ENCODE measurements at regions not wholly inside any gene's neighbourhood (a gene's known extent, or its start where the extent isn't known, plus 50 kb on each side); places are given as distances from the start of the nearest gene placed in this dataset.
"Not testable (repeated sequence)": the region's sequence is repeated elsewhere in the genome, so short reads cannot be mapped to it uniquely, and the experiment has no call there.

DNA sequence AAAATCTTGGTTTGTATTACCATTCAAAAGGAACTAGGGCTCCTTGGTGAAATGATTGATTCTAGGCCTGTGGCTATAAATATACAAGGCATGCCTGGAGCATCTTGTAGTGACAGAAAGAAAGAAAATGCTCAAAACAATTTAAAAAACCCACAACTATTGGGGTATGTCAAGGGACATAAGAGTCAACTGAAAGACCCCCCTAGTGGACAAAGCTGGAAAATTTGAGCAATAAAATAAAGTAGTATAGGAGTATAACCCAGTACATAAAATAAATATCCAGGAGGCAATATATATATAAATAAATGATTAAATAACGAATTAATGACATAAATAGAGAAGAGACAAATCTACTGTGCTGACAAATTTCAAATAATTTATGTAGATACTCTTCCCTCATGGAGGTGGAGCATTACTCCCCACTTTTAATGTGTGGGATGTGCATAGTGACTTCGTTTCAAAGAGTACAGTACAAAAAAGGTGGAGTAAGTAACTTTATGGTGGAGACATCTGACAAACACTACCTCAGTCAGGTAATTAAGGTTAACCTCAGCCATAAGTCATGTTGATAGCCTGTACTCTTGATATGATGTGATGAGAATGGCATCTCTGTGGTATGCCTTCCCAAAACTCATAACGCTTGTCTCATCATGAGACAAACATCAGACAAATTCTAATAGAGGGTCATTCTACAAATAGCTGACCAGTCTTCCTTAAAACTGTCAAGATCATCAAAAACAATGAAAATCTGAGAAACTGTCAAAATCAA lies 185.0 kb upstream of the GLRA2 start:
- no peaks in the 10 kb centered on the region for H3K36me3 ChIP-seq (ENCODE audit: control insufficient read depth, insufficient read depth, low read length)
- no peak overlapping the region for H3K27ac ChIP-seq (ENCODE audit: insufficient read depth, low read length)
- H3K9ac ChIP-seq (ENCODE audit: insufficient read depth, low read length) = no peak overlapping the region
- H3K79me2 ChIP-seq (ENCODE audit: control insufficient read depth, insufficient read depth, low read length) = no peaks in the 10 kb centered on the region
- no peak overlapping the region for H3K4me3 ChIP-seq (replicated peaks in 1 of 4; ENCODE audit: control extremely low read depth in 1 of 4, insufficient read depth in 1 of 4, low read depth in 3 of 4, low read length in 4 of 4)
- no peak overlapping the region for H3K4me2 ChIP-seq (ENCODE audit: extremely low read depth, insufficient read depth, low read length)
- H4K20me1 ChIP-seq (ENCODE audit: control insufficient read depth, extremely low read depth, insufficient read depth, low read length) = no peaks in the 10 kb centered on the region
- no peak for TF ChIP-seq EZH2 (IDR thresholded peaks at IDR 0.05; ENCODE audit: low read length, missing control alignments)
- TF ChIP-seq, protein P1, sequence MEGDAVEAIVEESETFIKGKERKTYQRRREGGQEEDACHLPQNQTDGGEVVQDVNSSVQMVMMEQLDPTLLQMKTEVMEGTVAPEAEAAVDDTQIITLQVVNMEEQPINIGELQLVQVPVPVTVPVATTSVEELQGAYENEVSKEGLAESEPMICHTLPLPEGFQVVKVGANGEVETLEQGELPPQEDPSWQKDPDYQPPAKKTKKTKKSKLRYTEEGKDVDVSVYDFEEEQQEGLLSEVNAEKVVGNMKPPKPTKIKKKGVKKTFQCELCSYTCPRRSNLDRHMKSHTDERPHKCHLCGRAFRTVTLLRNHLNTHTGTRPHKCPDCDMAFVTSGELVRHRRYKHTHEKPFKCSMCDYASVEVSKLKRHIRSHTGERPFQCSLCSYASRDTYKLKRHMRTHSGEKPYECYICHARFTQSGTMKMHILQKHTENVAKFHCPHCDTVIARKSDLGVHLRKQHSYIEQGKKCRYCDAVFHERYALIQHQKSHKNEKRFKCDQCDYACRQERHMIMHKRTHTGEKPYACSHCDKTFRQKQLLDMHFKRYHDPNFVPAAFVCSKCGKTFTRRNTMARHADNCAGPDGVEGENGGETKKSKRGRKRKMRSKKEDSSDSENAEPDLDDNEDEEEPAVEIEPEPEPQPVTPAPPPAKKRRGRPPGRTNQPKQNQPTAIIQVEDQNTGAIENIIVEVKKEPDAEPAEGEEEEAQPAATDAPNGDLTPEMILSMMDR (conservative IDR thresholded peaks at IDR 0.05 in 1 of 2, IDR thresholded peaks at IDR 0.05 in 1 of 2; ENCODE audit: low read depth in 1 of 2, low read length in 2 of 2) = peak in 1 of 2 donors; percentile 3
- no peaks in the 10 kb centered on the region for H3K9me3 ChIP-seq (ENCODE audit: control insufficient read depth, insufficient read depth, low read depth, low read length)
- H2AFZ ChIP-seq (ENCODE audit: low read length) = no peak overlapping the region
- H3K4me1 ChIP-seq (ENCODE audit: control insufficient read depth, extremely low read depth, insufficient read depth, low read length) = no peaks in the 10 kb centered on the region
- no peak for DNase-seq (ENCODE audit: low read depth in 2 of 2)
- no peaks in the 10 kb centered on the region for H3K27me3 ChIP-seq (ENCODE audit: control insufficient read depth, insufficient read depth, low read length)

DNA sequence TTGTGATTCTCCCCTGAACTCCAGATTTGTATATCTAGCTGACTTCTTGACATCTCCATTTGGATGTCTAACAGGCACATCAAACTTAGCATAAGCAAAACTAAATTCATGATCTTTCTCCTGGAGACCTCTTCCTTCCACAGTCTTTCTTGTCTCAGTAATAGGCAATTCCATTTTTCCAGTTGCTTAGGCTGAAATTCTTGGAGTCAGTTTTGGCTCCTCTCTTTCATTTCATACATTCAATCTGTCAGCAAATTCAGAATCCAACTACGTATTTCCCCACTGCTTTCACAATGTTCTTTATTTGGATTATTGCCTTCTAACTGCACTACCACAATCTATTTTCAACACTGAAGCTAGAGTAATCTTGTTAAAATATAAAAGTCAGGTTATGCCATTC lies 219.9 kb upstream of the GLRA2 start:
- Histone ChIP-seq H2AFZ (ENCODE audit: low read length) (no peak overlapping the region), H3K79me2 (ENCODE audit: control insufficient read depth, insufficient read depth, low read length) (no peaks in the 10 kb centered on the region), H3K9ac (ENCODE audit: insufficient read depth, low read length) (no peak overlapping the region), H3K4me1 (ENCODE audit: control insufficient read depth, extremely low read depth, insufficient read depth, low read length) (no peaks in the 10 kb centered on the region), H3K36me3 (ENCODE audit: control insufficient read depth, insufficient read depth, low read length) (no peaks in the 10 kb centered on the region), H3K27me3 (ENCODE audit: control insufficient read depth, insufficient read depth, low read length) (no peaks in the 10 kb centered on the region), H3K4me2 (ENCODE audit: extremely low read depth, insufficient read depth, low read length) (no peak overlapping the region), H3K9me3 (ENCODE audit: control insufficient read depth, insufficient read depth, low read depth, low read length) (no peaks in the 10 kb centered on the region), H3K4me3 (replicated peaks in 1 of 4; ENCODE audit: control extremely low read depth in 1 of 4, insufficient read depth in 1 of 4, low read depth in 3 of 4, low read length in 4 of 4) (no peak overlapping the region), H4K20me1 (ENCODE audit: control insufficient read depth, extremely low read depth, insufficient read depth, low read length) (no peaks in the 10 kb centered on the region), H3K27ac (ENCODE audit: insufficient read depth, low read length) (no peak overlapping the region)
- TF ChIP-seq EZH2 (IDR thresholded peaks at IDR 0.05; ENCODE audit: low read length, missing control alignments) = no peak
- TF ChIP-seq, protein P1 (conservative IDR thresholded peaks at IDR 0.05 in 1 of 2, IDR thresholded peaks at IDR 0.05 in 1 of 2; ENCODE audit: low read depth in 1 of 2, low read length in 2 of 2) = no peak
- no peak for DNase-seq (ENCODE audit: low read depth in 2 of 2)

DNA sequence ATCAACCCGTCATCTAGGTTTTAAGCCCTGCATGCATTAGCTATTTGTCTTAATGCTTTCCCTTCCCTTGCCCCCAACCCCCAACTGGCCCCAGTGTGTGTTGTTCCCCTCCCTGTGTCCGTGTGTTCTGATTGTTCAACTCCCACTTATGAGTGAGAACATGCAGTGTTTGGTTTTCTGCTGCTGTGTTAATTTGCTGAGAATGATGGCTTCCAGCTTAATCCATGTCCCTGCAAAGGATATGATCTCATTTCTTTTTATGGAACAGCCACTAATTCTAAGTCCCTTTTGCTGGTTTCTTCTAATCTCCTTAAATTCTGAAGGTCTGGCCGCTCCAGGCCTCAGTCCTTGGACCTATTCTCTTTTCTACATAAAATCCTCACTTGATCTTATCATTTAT lies 220.4 kb upstream of the GLRA2 start:
- not testable (repeated sequence) for H3K9me3 ChIP-seq (ENCODE audit: control insufficient read depth, insufficient read depth, low read depth, low read length); H2AFZ ChIP-seq (ENCODE audit: low read length); H3K79me2 ChIP-seq (ENCODE audit: control insufficient read depth, insufficient read depth, low read length); H3K4me3 ChIP-seq (replicated peaks in 1 of 4; ENCODE audit: control extremely low read depth in 1 of 4, insufficient read depth in 1 of 4, low read depth in 3 of 4, low read length in 4 of 4); H4K20me1 ChIP-seq (ENCODE audit: control insufficient read depth, extremely low read depth, insufficient read depth, low read length); H3K9ac ChIP-seq (ENCODE audit: insufficient read depth, low read length); DNase-seq (ENCODE audit: low read depth in 2 of 2); H3K36me3 ChIP-seq (ENCODE audit: control insufficient read depth, insufficient read depth, low read length); H3K27me3 ChIP-seq (ENCODE audit: control insufficient read depth, insufficient read depth, low read length); H3K27ac ChIP-seq (ENCODE audit: insufficient read depth, low read length); H3K4me2 ChIP-seq (ENCODE audit: extremely low read depth, insufficient read depth, low read length); H3K4me1 ChIP-seq (ENCODE audit: control insufficient read depth, extremely low read depth, insufficient read depth, low read length)
